ENCODE measurements at regions not wholly inside any gene's neighbourhood (a gene's known extent, or its start where the extent isn't known, plus 50 kb on each side); places are given as distances from the start of the nearest gene placed in this dataset.

GRCh38 chr4:138412847-138413246, 170.7 kb upstream of the SLC7A11 start:
- Histone ChIP-seq H4K8ac (ENCODE audit: low read depth in 2 of 2, low read length in 2 of 2) (no peak overlapping the region), H2AK5ac (ENCODE audit: low read depth, low read length) (no peak overlapping the region), H3K79me1 (ENCODE audit: low read depth in 1 of 2, low read length in 2 of 2) (no peaks in the 10 kb centered on the region), H3K4me1 (ENCODE audit: control insufficient read depth, insufficient read depth, low read length) (no peaks in the 10 kb centered on the region), H3K9me3 (ENCODE audit: control insufficient read depth, insufficient read depth, low read length) (no peaks in the 10 kb centered on the region), H4K5ac (ENCODE audit: low read depth, low read length) (no peak overlapping the region), H3K4me3 (ENCODE audit: insufficient read depth, low read depth, low read length) (no peak overlapping the region), H3K23ac (ENCODE audit: low read depth, low read length) (no peak overlapping the region), H2BK15ac (ENCODE audit: low read depth, low read length) (no peak overlapping the region), H3K18ac (ENCODE audit: low read depth, low read length) (no peak overlapping the region), H3K9me1 (ENCODE audit: insufficient read depth, low read length) (no peaks in the 10 kb centered on the region), H2BK20ac (ENCODE audit: low read depth, low read length) (no peak overlapping the region), H2AK9ac (replicated peaks; ENCODE audit: low read depth, low read length, poor library complexity) (no peak overlapping the region), H2AFZ (replicated peaks; ENCODE audit: low read length, poor library complexity) (no peak overlapping the region), H3K27ac (ENCODE audit: insufficient read depth, low read length) (no peak overlapping the region), H3K56ac (ENCODE audit: extremely low read depth, insufficient read depth, low read length) (no peak overlapping the region), H2BK5ac (ENCODE audit: low read depth, low read length, poor library complexity, severe bottlenecking) (no peak overlapping the region), H2BK120ac (ENCODE audit: low read depth, low read length) (no peak overlapping the region), H3K36me3 (ENCODE audit: control insufficient read depth, insufficient read depth, low read length) (no peaks in the 10 kb centered on the region), H3K4me2 (ENCODE audit: low read depth, low read length) (no peak overlapping the region), H3K4ac (ENCODE audit: low read depth, low read length) (no peak overlapping the region), H3K9ac (ENCODE audit: low read depth, low read length) (no peak overlapping the region), H3K14ac (replicated peaks; ENCODE audit: low read depth, low read length) (no peak overlapping the region), H4K91ac (ENCODE audit: insufficient read depth, low read depth, low read length) (no peak overlapping the region), H3K27me3 (ENCODE audit: control insufficient read depth, insufficient read depth, low read length) (no peaks in the 10 kb centered on the region), H4K20me1 (ENCODE audit: insufficient read depth, low read length) (no peaks in the 10 kb centered on the region)
- CTCF ChIA-PET: no interaction called here
- TF ChIP-seq, protein P1, sequence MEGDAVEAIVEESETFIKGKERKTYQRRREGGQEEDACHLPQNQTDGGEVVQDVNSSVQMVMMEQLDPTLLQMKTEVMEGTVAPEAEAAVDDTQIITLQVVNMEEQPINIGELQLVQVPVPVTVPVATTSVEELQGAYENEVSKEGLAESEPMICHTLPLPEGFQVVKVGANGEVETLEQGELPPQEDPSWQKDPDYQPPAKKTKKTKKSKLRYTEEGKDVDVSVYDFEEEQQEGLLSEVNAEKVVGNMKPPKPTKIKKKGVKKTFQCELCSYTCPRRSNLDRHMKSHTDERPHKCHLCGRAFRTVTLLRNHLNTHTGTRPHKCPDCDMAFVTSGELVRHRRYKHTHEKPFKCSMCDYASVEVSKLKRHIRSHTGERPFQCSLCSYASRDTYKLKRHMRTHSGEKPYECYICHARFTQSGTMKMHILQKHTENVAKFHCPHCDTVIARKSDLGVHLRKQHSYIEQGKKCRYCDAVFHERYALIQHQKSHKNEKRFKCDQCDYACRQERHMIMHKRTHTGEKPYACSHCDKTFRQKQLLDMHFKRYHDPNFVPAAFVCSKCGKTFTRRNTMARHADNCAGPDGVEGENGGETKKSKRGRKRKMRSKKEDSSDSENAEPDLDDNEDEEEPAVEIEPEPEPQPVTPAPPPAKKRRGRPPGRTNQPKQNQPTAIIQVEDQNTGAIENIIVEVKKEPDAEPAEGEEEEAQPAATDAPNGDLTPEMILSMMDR (conservative IDR thresholded peaks at IDR 0.05; ENCODE audit: low read depth, low read length): no peak
- TF ChIP-seq CHD1 (IDR thresholded peaks at IDR 0.05; ENCODE audit: low read depth, low read length) (no peak), NFE2L2 (IDR thresholded peaks at IDR 0.05; ENCODE audit: low read depth, low read length) (no peak), MXI1 (IDR thresholded peaks at IDR 0.05; ENCODE audit: borderline replicate concordance, low read depth, low read length) (no peak), RCOR1 (IDR thresholded peaks at IDR 0.05; ENCODE audit: insufficient replicate concordance, low read length) (no peak), MAFK (IDR thresholded peaks at IDR 0.05; ENCODE audit: low read depth, low read length) (no peak), MAZ (IDR thresholded peaks at IDR 0.05; ENCODE audit: borderline replicate concordance, low read depth, low read length) (no peak), RFX5 (IDR thresholded peaks at IDR 0.05; ENCODE audit: low read depth, low read length) (no peak), RAD21 (IDR thresholded peaks at IDR 0.05; ENCODE audit: low read length) (no peak)
- ATAC-seq (ENCODE audit: low read depth) (no peak), DNase-seq (no peak)
- intact Hi-C loops (cut with micrococcal nuclease): no loop called here
- WGBS, 2 experiments (ENCODE audit: extremely low coverage in 2 of 2, insufficient read length in 1 of 2): no CpG with 5 or more reads among the region's 5 CpGs
- dilution Hi-C loops (cut with HindIII; ENCODE audit: low sequenced_read_pairs, unreplicated experiment): no loop called here
- no TSS peak for BruUV-seq (replicated peaks)
- POLR2A ChIA-PET (ENCODE audit: unreplicated experiment): no interaction called here
- in situ Hi-C loops (cut with MboI; ENCODE audit: low sequenced_read_pairs): no loop called here
